Iris pigment epithelial cell (primary cell): ENCODE measurements at regions not wholly inside any gene's neighbourhood (a gene's known extent, or its start where the extent isn't known, plus 50 kb on each side); places are given as distances from the start of the nearest gene placed in this dataset.
"Not testable (repeated sequence)": the region's sequence is repeated elsewhere in the genome, so short reads cannot be mapped to it uniquely, and the experiment has no call there.

Source experiments
- DNase-seq: peaks from one replicate; pipeline ENCODE4 v3.0.0-alpha.2; 2011; ENCODE audit warnings: low read depth

- no peak for DNase-seq
These were observed 106.5 kb downstream of the KLF13 start for GRCh38 chr15:31433091-31433490.

- no peak for DNase-seq
These were observed 106.9 kb downstream of the KLF13 start for GRCh38 chr15:31433574-31433973.

GRCh38 chr15:31434275-31434587 is 107.6 kb downstream of the KLF13 start:
- no peak for DNase-seq

- peak; percentile 94 for DNase-seq
These were observed 108.1 kb downstream of the KLF13 start for GRCh38 chr15:31434588-31435260.

- DNase-seq = peak; percentile 79
These were observed 108.8 kb downstream of the KLF13 start for GRCh38 chr15:31435261-31435911.

- no peak for DNase-seq
These were observed 109.4 kb downstream of the KLF13 start for GRCh38 chr15:31435912-31436628.

- no peak for DNase-seq
These were observed 111.1 kb downstream of the KLF13 start for GRCh38 chr15:31437686-31438085.

- DNase-seq = no peak
These were observed 112.1 kb downstream of the KLF13 start for GRCh38 chr15:31438601-31439265.

GRCh38 chr15:31439328-31439727 is 112.7 kb downstream of the KLF13 start:
- no peak for DNase-seq

GRCh38 chr15:31440216-31440615 is 113.6 kb downstream of the KLF13 start:
- not testable (repeated sequence) for DNase-seq

GRCh38 chr15:31440754-31441311 is 114.2 kb downstream of the KLF13 start:
- peak; percentile 46 for DNase-seq

- no peak for DNase-seq
These were observed 115.6 kb downstream of the KLF13 start for GRCh38 chr15:31442226-31442625.

- peak; percentile 96 for DNase-seq
These were observed 116.1 kb downstream of the KLF13 start for GRCh38 chr15:31442699-31443111.

- DNase-seq = no peak
These were observed 118.2 kb downstream of the KLF13 start for GRCh38 chr15:31444844-31445243.

- DNase-seq = no peak
These were observed 119.9 kb downstream of the KLF13 start for GRCh38 chr15:31446546-31446945.

GRCh38 chr15:31447931-31448634 is 121.4 kb downstream of the KLF13 start:
- no peak for DNase-seq

- DNase-seq = no peak
These were observed 122.0 kb downstream of the KLF13 start for GRCh38 chr15:31448635-31448979.

GRCh38 chr15:31452595-31453557 is 126.2 kb downstream of the KLF13 start:
- DNase-seq = no peak

- DNase-seq = no peak
These were observed 127.1 kb downstream of the KLF13 start for GRCh38 chr15:31453558-31454318.

GRCh38 chr15:31455499-31455898 is 128.9 kb downstream of the KLF13 start:
- no peak for DNase-seq
